Keratinocyte (primary cell): ENCODE measurements at regions not wholly inside any gene's neighbourhood (a gene's known extent, or its start where the extent isn't known, plus 50 kb on each side); places are given as distances from the start of the nearest gene placed in this dataset.

Source experiments
- DNase-seq: peaks from one replicate; pipeline ENCODE4 v3.0.0-alpha.2; 2011; ENCODE audit warnings: low read depth, missing footprints, low spot score
- FAIRE-seq: peaks from 2 replicates; lab custom pipeline; 2011; peaks lifted over from hg19 to GRCh38; lab: Jason Lieb, UNC
- H2AFZ ChIP-seq: 2 replicates; pipeline ENCODE4 v1.6.0; 2012; ENCODE audit warnings: low read length, control low read depth, inconsistent platforms; ENCODE audit not compliant: control insufficient read depth
- H3K27ac ChIP-seq: 2 replicates; pipeline ENCODE4 v1.5.1; 2011; ENCODE audit warnings: low read length; ENCODE audit not compliant: control insufficient read depth, insufficient read depth
- H3K27me3 ChIP-seq: 3 replicates; pipeline ENCODE4 v1.6.0; 2011; ENCODE audit warnings: low read length; ENCODE audit not compliant: control insufficient read depth, insufficient read depth; ENCODE audit errors: extremely low read depth
- H3K36me3 ChIP-seq, 2 experiments: 2 replicates in 1 of 2; 3 replicates in 1 of 2; pipeline ENCODE4 v1.5.1; 2011; ENCODE audit warnings: low read length in 2 of 2, mild to moderate bottlenecking in 1 of 2; ENCODE audit not compliant: control insufficient read depth in 2 of 2, insufficient read depth in 2 of 2; ENCODE audit errors: extremely low read depth in 1 of 2
- H3K4me1 ChIP-seq: 3 replicates; pipeline ENCODE4 v1.5.1; 2011; ENCODE audit warnings: low read length; ENCODE audit not compliant: control insufficient read depth, insufficient read depth; ENCODE audit errors: extremely low read depth
- H3K4me2 ChIP-seq: 3 replicates; pipeline ENCODE4 v1.6.0; 2011; ENCODE audit warnings: low read depth, low read length; ENCODE audit not compliant: control insufficient read depth, insufficient read depth; ENCODE audit errors: extremely low read depth
- H3K4me3 ChIP-seq, 3 experiments: fragments of 200-600 bp in 1 of 3; sonication (generic) in 1 of 3; 2 replicates in 2 of 3; 3 replicates in 1 of 3; pipeline ENCODE4 v1.5.1; 2011 to 2016; ENCODE audit warnings: low read length in 3 of 3, mild to moderate bottlenecking in 3 of 3, control low read depth in 2 of 3, inconsistent platforms in 1 of 3, low read depth in 1 of 3, mixed read lengths in 1 of 3, mixed run types in 1 of 3, moderate library complexity in 1 of 3; ENCODE audit not compliant: control insufficient read depth in 2 of 3, insufficient read depth in 2 of 3; ENCODE audit errors: extremely low read depth in 1 of 3
- H3K79me2 ChIP-seq: 2 replicates; pipeline ENCODE4 v1.6.0; 2012; ENCODE audit warnings: low read length; ENCODE audit not compliant: control insufficient read depth, insufficient read depth
- H3K9ac ChIP-seq: 3 replicates; pipeline ENCODE4 v1.6.0; 2011; ENCODE audit warnings: low read length; ENCODE audit not compliant: control insufficient read depth, insufficient read depth; ENCODE audit errors: extremely low read depth
- H3K9me1 ChIP-seq: 3 replicates; pipeline ENCODE4 v1.6.0; 2011; ENCODE audit warnings: low read length; ENCODE audit not compliant: control insufficient read depth, insufficient read depth; ENCODE audit errors: extremely low read depth
- H3K9me3 ChIP-seq: 2 replicates; pipeline ENCODE4 v1.5.1; 2012; ENCODE audit warnings: low read depth, low read length; ENCODE audit not compliant: control insufficient read depth
- H4K20me1 ChIP-seq: 3 replicates; pipeline ENCODE4 v1.6.0; 2011; ENCODE audit warnings: low read length; ENCODE audit not compliant: control insufficient read depth, insufficient read depth; ENCODE audit errors: extremely low read depth
- EZH2 ChIP-seq: IDR thresholded peaks from one replicate; pipeline ENCODE4 v1.6.1; 2012; ENCODE audit warnings: inconsistent platforms, mild to moderate bottlenecking, low read length, moderate library complexity
- dilution Hi-C: fragments of 300-500 bp; cut with MboI; formaldehyde crosslinking; loops from one replicate; pipeline ENCODE4 v1.7.0; 2020; ENCODE audit warnings: low sequenced_read_pairs; ENCODE audit not compliant: extremely low pct_ligation_motif_present
- TF ChIP-seq, protein P1 (sequence below), 3 experiments: IDR thresholded peaks in 1 of 3; conservative IDR thresholded peaks in 1 of 3; optimal IDR thresholded peaks in 1 of 3; 2 replicates in 2 of 3; 3 replicates in 1 of 3; pipeline versions ENCODE3 to v1.5.1; 2011; ENCODE audit warnings: low read length in 3 of 3, mild to moderate bottlenecking in 3 of 3, moderate library complexity in 2 of 3, control low read depth in 1 of 3, inconsistent platforms in 1 of 3; ENCODE audit not compliant: insufficient read depth in 2 of 3; ENCODE audit errors: extremely low read depth in 1 of 3

DNA sequence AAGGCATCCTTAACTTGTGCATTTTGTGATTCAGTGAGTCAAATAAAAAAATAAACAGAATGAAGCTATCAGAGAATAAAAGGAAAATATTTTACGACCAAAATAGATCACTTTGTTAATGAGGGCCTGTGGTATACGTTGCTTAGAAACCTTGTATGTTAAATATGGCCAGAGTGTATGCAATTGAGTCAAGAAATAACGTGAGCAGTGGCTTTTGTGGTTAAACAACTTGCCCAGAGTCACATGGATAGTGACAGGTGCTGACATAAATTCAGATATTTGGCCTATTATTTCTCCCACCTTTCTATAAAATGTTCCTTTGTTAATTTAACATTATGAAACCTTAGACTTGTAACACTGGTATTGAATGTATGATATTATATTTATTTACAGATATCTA, 393.4 kb downstream of the PABPC4L start:
- no peak overlapping the region for H3K4me3 ChIP-seq
- no peaks in the 10 kb centered on the region for H3K9me1 ChIP-seq
- no peak overlapping the region for H2AFZ ChIP-seq
- no peaks in the 10 kb centered on the region for H3K79me2 ChIP-seq
- TF ChIP-seq, protein P1, sequence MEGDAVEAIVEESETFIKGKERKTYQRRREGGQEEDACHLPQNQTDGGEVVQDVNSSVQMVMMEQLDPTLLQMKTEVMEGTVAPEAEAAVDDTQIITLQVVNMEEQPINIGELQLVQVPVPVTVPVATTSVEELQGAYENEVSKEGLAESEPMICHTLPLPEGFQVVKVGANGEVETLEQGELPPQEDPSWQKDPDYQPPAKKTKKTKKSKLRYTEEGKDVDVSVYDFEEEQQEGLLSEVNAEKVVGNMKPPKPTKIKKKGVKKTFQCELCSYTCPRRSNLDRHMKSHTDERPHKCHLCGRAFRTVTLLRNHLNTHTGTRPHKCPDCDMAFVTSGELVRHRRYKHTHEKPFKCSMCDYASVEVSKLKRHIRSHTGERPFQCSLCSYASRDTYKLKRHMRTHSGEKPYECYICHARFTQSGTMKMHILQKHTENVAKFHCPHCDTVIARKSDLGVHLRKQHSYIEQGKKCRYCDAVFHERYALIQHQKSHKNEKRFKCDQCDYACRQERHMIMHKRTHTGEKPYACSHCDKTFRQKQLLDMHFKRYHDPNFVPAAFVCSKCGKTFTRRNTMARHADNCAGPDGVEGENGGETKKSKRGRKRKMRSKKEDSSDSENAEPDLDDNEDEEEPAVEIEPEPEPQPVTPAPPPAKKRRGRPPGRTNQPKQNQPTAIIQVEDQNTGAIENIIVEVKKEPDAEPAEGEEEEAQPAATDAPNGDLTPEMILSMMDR (optimal IDR thresholded peaks at IDR 0.05 in 1 of 3, IDR thresholded peaks at IDR 0.05 in 1 of 3, conservative IDR thresholded peaks at IDR 0.05 in 1 of 3; ENCODE audit: extremely low read depth in 1 of 3, insufficient read depth in 2 of 3, low read length in 3 of 3): no peak
- TF ChIP-seq EZH2: no peak
- FAIRE-seq (no peak), DNase-seq (no peak)
- dilution Hi-C loops: no loop called here
- H3K9me3 ChIP-seq: no peaks in the 10 kb centered on the region
- H3K27me3 ChIP-seq: no peaks in the 10 kb centered on the region
- no peak overlapping the region for H3K27ac ChIP-seq
- H3K4me2 ChIP-seq: no peak overlapping the region
- no peaks in the 10 kb centered on the region for H3K36me3 ChIP-seq
- no peaks in the 10 kb centered on the region for H4K20me1 ChIP-seq
- H3K9ac ChIP-seq: no peak overlapping the region
- no peaks in the 10 kb centered on the region for H3K4me1 ChIP-seq

DNA sequence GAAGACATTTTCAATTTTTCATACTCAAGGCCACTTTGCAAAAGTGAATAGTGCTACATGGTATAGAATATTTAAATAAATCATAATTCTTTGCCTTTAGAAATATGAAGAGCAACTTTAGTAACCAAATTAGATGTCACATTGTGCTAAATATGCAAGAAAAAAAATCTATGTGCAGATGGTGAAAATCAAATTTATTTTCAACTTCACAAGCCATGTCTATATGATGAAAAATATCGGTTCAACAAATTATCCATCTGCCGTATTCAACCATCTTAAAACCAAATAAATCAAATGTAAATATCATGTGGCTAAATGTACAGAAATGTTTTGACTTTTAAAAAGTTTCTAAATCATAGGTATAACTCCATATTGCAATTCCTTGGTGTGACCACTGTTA, 398.2 kb downstream of the PABPC4L start:
- Histone ChIP-seq H3K4me3 (no peak overlapping the region), H2AFZ (no peak overlapping the region)
- dilution Hi-C loops: no loop called here

More for the DNA sequence above, 398.2 kb downstream of the PABPC4L start:
- H3K27ac ChIP-seq: no peak overlapping the region
- H3K36me3 ChIP-seq: no peaks in the 10 kb centered on the region
- H3K79me2 ChIP-seq: no peaks in the 10 kb centered on the region
- no peaks in the 10 kb centered on the region for H4K20me1 ChIP-seq
- TF ChIP-seq EZH2: no peak
- TF ChIP-seq, protein P1 (optimal IDR thresholded peaks at IDR 0.05 in 1 of 3, IDR thresholded peaks at IDR 0.05 in 1 of 3, conservative IDR thresholded peaks at IDR 0.05 in 1 of 3; ENCODE audit: extremely low read depth in 1 of 3, insufficient read depth in 2 of 3, low read length in 3 of 3): no peak
- DNase-seq: no peak
- no peak for FAIRE-seq
- H3K9ac ChIP-seq: no peak overlapping the region
- H3K9me3 ChIP-seq: no peaks in the 10 kb centered on the region
- H3K9me1 ChIP-seq: no peaks in the 10 kb centered on the region
- H3K27me3 ChIP-seq: no peaks in the 10 kb centered on the region
- no peaks in the 10 kb centered on the region for H3K4me1 ChIP-seq
- no peak overlapping the region for H3K4me2 ChIP-seq
